Prostate gland (tissue), 2 donors: ENCODE measurements at regions not wholly inside any gene's neighbourhood (a gene's known extent, or its start where the extent isn't known, plus 50 kb on each side); places are given as distances from the start of the nearest gene placed in this dataset.

Experiments used
- DNase-seq: peaks from one replicate; pipeline ENCODE4 v3.0.0-alpha.2; 2019; ENCODE audit warnings: low spot score
- H3K27ac ChIP-seq, 2 donors: fragments of 200-600 bp; sonication (generic); 2 replicates each; pipeline ENCODE4 v1.5.1; 2017 to 2019
- H3K27me3 ChIP-seq: fragments of 200-600 bp; sonication (generic); replicated peaks from 2 replicates; pipeline ENCODE4 v1.5.1; 2019; ENCODE audit not compliant: insufficient read depth
- H3K36me3 ChIP-seq, 2 donors: fragments of 200-600 bp; sonication (generic); 1 replicate in 1 of 2; 2 replicates in 1 of 2; pipeline versions ENCODE4 v1.5.1 to v1.8.1; 2017 to 2019
- H3K4me1 ChIP-seq: fragments of 200-600 bp; sonication (generic); replicated peaks from 2 replicates; pipeline ENCODE4 v1.5.1; 2019
- H3K4me3 ChIP-seq, 2 donors: fragments of 200-600 bp; sonication (generic); 2 replicates each; pipeline ENCODE4 v1.5.1; 2017 to 2019
- H3K9me3 ChIP-seq: fragments of 200-600 bp; sonication (generic); 2 replicates; pipeline ENCODE4 v1.5.1; 2017
- CTCF ChIP-seq, 4 experiments: fragments of 200-600 bp in 2 of 4; fragments of 450-650 bp in 2 of 4; sonication (generic) in 2 of 4; IDR thresholded peaks; 1 replicate in 3 of 4; 2 replicates in 1 of 4; pipeline ENCODE4 v1.5.1; 2016 to 2019; ENCODE audit warnings: antibody characterized with exemption in 4 of 4, mild to moderate bottlenecking in 2 of 4, moderate library complexity in 2 of 4
- POLR2A ChIP-seq: fragments of 450-650 bp; IDR thresholded peaks from one replicate; pipeline ENCODE4 v1.6.1; 2016; ENCODE audit warnings: antibody characterized with exemption, mild to moderate bottlenecking
- POLR2AphosphoS5 ChIP-seq: sonication (generic); formaldehyde crosslinking; IDR thresholded peaks from one replicate; pipeline ENCODE4 v1.6.1; 2017; ENCODE audit warnings: antibody characterized with exemption
- WGBS: methylation state at CpG from one replicate; pipeline ENCODE4 v1.1.5; 2018; 5-methylcytosine and 5-hydroxymethylcytosine counted together
- intact Hi-C: fragments of 100-400 bp; cut with DNase I; formaldehyde crosslinking; loops from one replicate; pipeline ENCODE4 v1.14.2; 2022

GRCh38 chr4:97457253-97457652 is 686.0 kb downstream of the STPG2 start:
- 39% methylated on average over 1 of the region's 1 CpG for WGBS
- TF ChIP-seq POLR2AphosphoS5, result peak; percentile 69
- TF ChIP-seq CTCF (IDR thresholded peaks at IDR 0.05), result peak in 1 of 4 experiments; percentile 22
- TF ChIP-seq POLR2A, result no peak
- Histone ChIP-seq H3K27ac (no peak overlapping the region), H3K4me1 (no peaks in the 10 kb centered on the region), H3K9me3 (no peaks in the 10 kb centered on the region), H3K36me3 (no peaks in the 10 kb centered on the region), H3K4me3 (no peak overlapping the region), H3K27me3 (no peaks in the 10 kb centered on the region)
- no peak for DNase-seq
- intact Hi-C loops, result no loop called here

DNA sequence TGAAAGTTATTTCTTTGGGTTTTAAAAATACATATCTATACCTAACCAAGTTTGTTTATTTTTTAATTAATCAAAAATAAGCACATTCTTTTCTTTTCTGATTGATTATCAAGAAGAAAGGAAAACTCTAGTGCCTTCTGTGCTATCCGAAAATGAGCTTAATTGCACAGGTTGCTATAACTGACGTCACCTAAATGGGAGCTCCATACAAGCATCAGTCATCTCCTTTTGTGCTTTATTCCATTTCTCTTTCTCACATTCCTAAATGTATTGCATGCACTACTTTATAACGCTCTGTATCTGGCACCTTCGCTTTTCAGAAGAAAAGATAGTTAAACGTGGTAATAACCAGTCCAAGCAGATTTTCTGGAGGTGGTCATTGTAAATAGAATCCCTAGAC is 675.0 kb downstream of the STPG2 start:
- Histone ChIP-seq H3K9me3 (no peaks in the 10 kb centered on the region), H3K4me3 (no peak overlapping the region), H3K4me1 (no peaks in the 10 kb centered on the region), H3K27ac (no peak overlapping the region), H3K36me3 (no peaks in the 10 kb centered on the region), H3K27me3 (no peaks in the 10 kb centered on the region)
- DNase-seq, result no peak
- intact Hi-C loops, result no loop called here
- 72% methylated on average over 5 of the region's 5 CpGs for WGBS
- TF ChIP-seq POLR2AphosphoS5 (no peak), CTCF (IDR thresholded peaks at IDR 0.05) (no peak), POLR2A (no peak)

GRCh38 chr4:97475621-97476020 is 667.7 kb downstream of the STPG2 start:
- Histone ChIP-seq H3K4me3 (no peak overlapping the region), H3K27ac (no peak overlapping the region), H3K27me3 (no peaks in the 10 kb centered on the region), H3K36me3 (no peaks in the 10 kb centered on the region), H3K4me1 (no peaks in the 10 kb centered on the region), H3K9me3 (no peaks in the 10 kb centered on the region)
- no peak for TF ChIP-seq CTCF (IDR thresholded peaks at IDR 0.05)
- TF ChIP-seq POLR2AphosphoS5, result no peak
- TF ChIP-seq POLR2A, result no peak
- no peak for DNase-seq
- WGBS, result 88% methylated on average over 3 of the region's 3 CpGs
- intact Hi-C loops, result no loop called here

DNA sequence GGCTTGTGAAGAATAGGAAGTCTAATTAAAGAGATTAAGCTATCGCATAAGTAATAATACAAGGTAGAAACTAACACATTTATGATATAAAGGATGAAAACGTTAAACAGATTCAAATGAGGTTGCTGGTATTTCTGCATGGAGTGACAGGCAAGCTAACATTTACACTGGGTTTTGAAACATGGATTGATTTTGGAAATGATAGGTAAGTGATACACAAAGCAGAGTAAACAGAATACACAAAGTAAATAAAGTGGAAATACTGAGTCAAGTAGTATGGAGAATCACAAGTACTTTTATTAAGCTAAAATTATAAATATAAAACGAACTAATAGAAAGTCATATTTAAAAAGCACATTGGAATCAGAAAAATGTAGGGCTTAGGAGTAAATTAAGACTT is 665.3 kb downstream of the STPG2 start:
- H3K27ac ChIP-seq, result no peak overlapping the region
- DNase-seq, result no peak
- no peak overlapping the region for H3K4me3 ChIP-seq
- intact Hi-C loops, result no loop called here
- H3K4me1 ChIP-seq, result no peaks in the 10 kb centered on the region
- TF ChIP-seq POLR2AphosphoS5 (no peak), POLR2A (no peak), CTCF (IDR thresholded peaks at IDR 0.05) (no peak)
- no peaks in the 10 kb centered on the region for H3K27me3 ChIP-seq
- WGBS, result 72% methylated on average over 3 of the region's 3 CpGs
- no peaks in the 10 kb centered on the region for H3K36me3 ChIP-seq
- no peaks in the 10 kb centered on the region for H3K9me3 ChIP-seq

DNA sequence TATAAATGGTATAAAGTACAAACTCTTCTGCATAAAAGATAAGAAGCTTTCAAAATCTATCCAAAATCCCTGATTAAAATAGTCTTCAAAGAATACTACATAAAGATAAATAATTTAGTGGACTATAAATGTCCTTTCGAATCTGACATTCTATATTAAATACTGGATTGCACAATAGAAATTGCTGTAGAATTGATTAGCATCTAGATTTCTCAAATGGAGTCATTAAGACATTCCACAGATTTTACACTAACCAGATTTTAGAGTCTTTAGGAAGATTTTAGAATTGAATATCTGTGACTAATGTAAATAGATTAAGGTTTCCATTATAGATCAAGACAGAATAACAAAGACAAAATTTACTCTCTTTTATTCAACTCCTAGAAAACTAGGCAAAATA is 663.9 kb downstream of the STPG2 start:
- intact Hi-C loops, result no loop called here
- Histone ChIP-seq H3K4me3 (no peak overlapping the region), H3K27me3 (no peaks in the 10 kb centered on the region), H3K4me1 (no peaks in the 10 kb centered on the region), H3K36me3 (no peaks in the 10 kb centered on the region), H3K9me3 (no peaks in the 10 kb centered on the region), H3K27ac (no peak overlapping the region)
- no peak for TF ChIP-seq POLR2A
- no peak for TF ChIP-seq CTCF (IDR thresholded peaks at IDR 0.05)
- TF ChIP-seq POLR2AphosphoS5, result no peak
- 29% methylated on average over 1 of the region's 1 CpG for WGBS
- no peak for DNase-seq
